ENCODE measurements at regions not wholly inside any gene's neighbourhood (a gene's known extent, or its start where the extent isn't known, plus 50 kb on each side); places are given as distances from the start of the nearest gene placed in this dataset.
"Not testable (repeated sequence)": the region's sequence is repeated elsewhere in the genome, so short reads cannot be mapped to it uniquely, and the experiment has no call there.

DNA sequence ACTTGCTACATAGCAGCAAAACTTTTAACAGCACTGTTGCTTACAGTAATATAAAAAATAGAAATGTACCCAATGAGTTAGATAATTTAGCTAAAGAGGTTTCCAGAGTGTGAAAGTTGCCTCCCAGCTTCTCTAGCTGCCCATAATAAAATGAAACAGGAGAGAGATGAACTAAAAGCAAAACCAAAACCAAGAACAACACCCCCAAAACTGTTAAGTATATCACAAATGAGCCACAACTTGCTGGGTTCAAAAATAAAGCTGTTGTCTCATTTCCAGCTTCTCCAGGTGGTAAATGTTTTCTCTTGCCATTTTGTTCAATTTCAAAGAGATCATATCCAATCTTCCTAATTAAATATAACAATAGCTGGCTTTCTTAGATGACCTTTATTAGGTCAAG, 614.0 kb downstream of the ETNK1 start:
- Histone ChIP-seq H3K79me2 (ENCODE audit: control insufficient read depth, low read length) (no peaks in the 10 kb centered on the region), H4K20me1 (ENCODE audit: control insufficient read depth, insufficient read depth, low read depth, low read length) (no peaks in the 10 kb centered on the region), H3K9me2 (replicated peaks; ENCODE audit: control insufficient read depth, low read length) (no peaks in the 10 kb centered on the region), H3K4me3 (ENCODE audit: low read length) (no peak overlapping the region), H3K27me3 (ENCODE audit: control insufficient read depth, low read length) (no peaks in the 10 kb centered on the region), H3K36me3 (ENCODE audit: control insufficient read depth, low read length) (no peaks in the 10 kb centered on the region), H3K4me2 (ENCODE audit: low read length) (no peak overlapping the region), H3K4me1 (ENCODE audit: control insufficient read depth, low read length) (no peaks in the 10 kb centered on the region), H3K27ac (ENCODE audit: low read depth, low read length) (no peak overlapping the region), H3F3A (ENCODE audit: control insufficient read depth, insufficient read depth) (no peaks in the 10 kb centered on the region), H3K9me3 (ENCODE audit: control insufficient read depth, insufficient read depth, low read length) (no peaks in the 10 kb centered on the region)
- TF ChIP-seq, protein P1, sequence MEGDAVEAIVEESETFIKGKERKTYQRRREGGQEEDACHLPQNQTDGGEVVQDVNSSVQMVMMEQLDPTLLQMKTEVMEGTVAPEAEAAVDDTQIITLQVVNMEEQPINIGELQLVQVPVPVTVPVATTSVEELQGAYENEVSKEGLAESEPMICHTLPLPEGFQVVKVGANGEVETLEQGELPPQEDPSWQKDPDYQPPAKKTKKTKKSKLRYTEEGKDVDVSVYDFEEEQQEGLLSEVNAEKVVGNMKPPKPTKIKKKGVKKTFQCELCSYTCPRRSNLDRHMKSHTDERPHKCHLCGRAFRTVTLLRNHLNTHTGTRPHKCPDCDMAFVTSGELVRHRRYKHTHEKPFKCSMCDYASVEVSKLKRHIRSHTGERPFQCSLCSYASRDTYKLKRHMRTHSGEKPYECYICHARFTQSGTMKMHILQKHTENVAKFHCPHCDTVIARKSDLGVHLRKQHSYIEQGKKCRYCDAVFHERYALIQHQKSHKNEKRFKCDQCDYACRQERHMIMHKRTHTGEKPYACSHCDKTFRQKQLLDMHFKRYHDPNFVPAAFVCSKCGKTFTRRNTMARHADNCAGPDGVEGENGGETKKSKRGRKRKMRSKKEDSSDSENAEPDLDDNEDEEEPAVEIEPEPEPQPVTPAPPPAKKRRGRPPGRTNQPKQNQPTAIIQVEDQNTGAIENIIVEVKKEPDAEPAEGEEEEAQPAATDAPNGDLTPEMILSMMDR (IDR thresholded peaks at IDR 0.05; ENCODE audit: low read depth, low read length, poor library complexity, severe bottlenecking) = no peak
- TF ChIP-seq EZH2phosphoT487 (IDR thresholded peaks at IDR 0.05; ENCODE audit: borderline replicate concordance, low read length) = no peak

DNA sequence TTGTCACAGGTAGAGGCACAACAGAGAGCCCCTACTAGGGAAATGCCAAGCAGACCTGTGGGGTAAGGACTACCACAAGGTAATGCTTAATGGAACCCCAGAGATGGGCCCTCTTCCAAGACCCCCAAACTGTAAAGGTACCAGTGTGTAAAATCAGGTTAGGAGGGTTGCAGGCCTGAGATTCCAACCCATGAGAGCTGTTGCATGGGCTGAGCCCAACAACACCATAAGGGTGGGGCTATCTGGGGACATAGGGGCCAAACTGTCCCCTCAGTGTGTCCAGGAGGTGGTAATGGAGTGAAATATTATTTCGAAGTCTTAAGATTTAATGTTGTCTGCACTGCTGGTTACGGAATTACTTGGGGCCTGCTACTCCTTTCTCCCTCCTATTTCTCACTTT, 620.2 kb downstream of the ETNK1 start:
- H3K79me2 ChIP-seq (ENCODE audit: control insufficient read depth, low read length) = no peaks in the 10 kb centered on the region
- no peak overlapping the region for H3K4me3 ChIP-seq (ENCODE audit: low read length)
- no peaks in the 10 kb centered on the region for H3K36me3 ChIP-seq (ENCODE audit: control insufficient read depth, low read length)
- no peaks in the 10 kb centered on the region for H3K9me2 ChIP-seq (replicated peaks; ENCODE audit: control insufficient read depth, low read length)
- H3K27me3 ChIP-seq (ENCODE audit: control insufficient read depth, low read length) = no peaks in the 10 kb centered on the region
- H3K4me1 ChIP-seq (ENCODE audit: control insufficient read depth, low read length) = no peaks in the 10 kb centered on the region
- no peaks in the 10 kb centered on the region for H4K20me1 ChIP-seq (ENCODE audit: control insufficient read depth, insufficient read depth, low read depth, low read length)
- H3K4me2 ChIP-seq (ENCODE audit: low read length) = no peak overlapping the region
- no peaks in the 10 kb centered on the region for H3F3A ChIP-seq (ENCODE audit: control insufficient read depth, insufficient read depth)
- H3K27ac ChIP-seq (ENCODE audit: low read depth, low read length) = no peak overlapping the region
- no peaks in the 10 kb centered on the region for H3K9me3 ChIP-seq (ENCODE audit: control insufficient read depth, insufficient read depth, low read length)
- TF ChIP-seq, protein P1 (IDR thresholded peaks at IDR 0.05; ENCODE audit: low read depth, low read length, poor library complexity, severe bottlenecking) = no peak
- no peak for TF ChIP-seq EZH2phosphoT487 (IDR thresholded peaks at IDR 0.05; ENCODE audit: borderline replicate concordance, low read length)

DNA sequence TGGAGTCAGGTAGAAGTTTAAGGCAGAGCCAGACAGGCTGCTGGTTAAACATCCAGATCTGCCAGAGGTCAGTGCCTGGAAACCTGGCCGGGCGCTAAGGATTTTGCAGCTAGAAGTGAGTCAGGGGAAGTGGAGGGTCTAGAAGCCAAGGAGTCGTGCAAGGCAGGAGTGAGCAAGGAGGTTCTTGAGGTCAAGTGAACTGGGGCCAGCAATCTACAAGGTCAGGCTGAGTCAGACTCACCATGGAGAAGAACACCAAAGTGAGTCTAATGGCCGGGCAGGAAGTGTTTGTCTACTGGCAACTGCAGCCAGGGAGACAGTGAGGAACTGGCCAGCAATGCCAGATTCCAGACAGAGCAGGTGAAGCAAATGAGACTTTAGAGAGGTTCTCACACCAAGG, 628.2 kb downstream of the ETNK1 start:
- Histone ChIP-seq H3K27me3 (ENCODE audit: control insufficient read depth, low read length) (no peaks in the 10 kb centered on the region), H3K79me2 (ENCODE audit: control insufficient read depth, low read length) (no peaks in the 10 kb centered on the region), H3K4me3 (ENCODE audit: low read length) (no peak overlapping the region), H3K4me1 (ENCODE audit: control insufficient read depth, low read length) (no peaks in the 10 kb centered on the region), H3F3A (ENCODE audit: control insufficient read depth, insufficient read depth) (no peaks in the 10 kb centered on the region), H3K27ac (ENCODE audit: low read depth, low read length) (no peak overlapping the region), H3K9me3 (ENCODE audit: control insufficient read depth, insufficient read depth, low read length) (no peaks in the 10 kb centered on the region), H3K9me2 (replicated peaks; ENCODE audit: control insufficient read depth, low read length) (no peaks in the 10 kb centered on the region), H3K36me3 (ENCODE audit: control insufficient read depth, low read length) (no peaks in the 10 kb centered on the region), H3K4me2 (ENCODE audit: low read length) (no peak overlapping the region), H4K20me1 (ENCODE audit: control insufficient read depth, insufficient read depth, low read depth, low read length) (no peaks in the 10 kb centered on the region)
- TF ChIP-seq, protein P1 (IDR thresholded peaks at IDR 0.05; ENCODE audit: low read depth, low read length, poor library complexity, severe bottlenecking) = no peak
- TF ChIP-seq EZH2phosphoT487 (IDR thresholded peaks at IDR 0.05; ENCODE audit: borderline replicate concordance, low read length) = no peak

DNA sequence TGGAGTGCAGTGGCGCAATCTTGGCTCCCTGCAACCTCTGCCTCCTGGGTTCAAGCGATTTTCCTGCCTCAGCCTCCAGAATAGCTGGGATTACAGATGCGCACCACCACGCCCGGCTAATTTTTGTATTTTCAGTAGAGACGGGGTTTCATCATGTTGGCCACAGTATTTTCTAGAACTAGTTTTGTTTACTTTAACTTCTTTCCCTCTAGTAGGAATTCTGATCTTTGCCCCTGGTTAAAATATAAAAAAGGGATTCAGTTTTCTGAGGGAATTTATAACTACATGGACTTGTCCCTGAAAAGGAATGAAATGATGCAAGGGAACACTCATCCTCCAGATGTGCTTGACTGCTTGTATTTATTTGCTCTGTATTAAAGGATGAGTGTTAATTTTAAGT, 628.9 kb downstream of the ETNK1 start:
- H3K27me3 ChIP-seq (ENCODE audit: control insufficient read depth, low read length); H3K9me2 ChIP-seq (replicated peaks; ENCODE audit: control insufficient read depth, low read length); H3K27ac ChIP-seq (ENCODE audit: low read depth, low read length); H3K4me2 ChIP-seq (ENCODE audit: low read length); H3F3A ChIP-seq (ENCODE audit: control insufficient read depth, insufficient read depth); H3K4me1 ChIP-seq (ENCODE audit: control insufficient read depth, low read length); H3K36me3 ChIP-seq (ENCODE audit: control insufficient read depth, low read length); H3K9me3 ChIP-seq (ENCODE audit: control insufficient read depth, insufficient read depth, low read length); H3K79me2 ChIP-seq (ENCODE audit: control insufficient read depth, low read length); H4K20me1 ChIP-seq (ENCODE audit: control insufficient read depth, insufficient read depth, low read depth, low read length); H3K4me3 ChIP-seq (ENCODE audit: low read length): not testable (repeated sequence)
